ENCODE measurements at regions not wholly inside any gene's neighbourhood (a gene's known extent, or its start where the extent isn't known, plus 50 kb on each side); places are given as distances from the start of the nearest gene placed in this dataset.
"Not testable (repeated sequence)": the region's sequence is repeated elsewhere in the genome, so short reads cannot be mapped to it uniquely, and the experiment has no call there.

DNA sequence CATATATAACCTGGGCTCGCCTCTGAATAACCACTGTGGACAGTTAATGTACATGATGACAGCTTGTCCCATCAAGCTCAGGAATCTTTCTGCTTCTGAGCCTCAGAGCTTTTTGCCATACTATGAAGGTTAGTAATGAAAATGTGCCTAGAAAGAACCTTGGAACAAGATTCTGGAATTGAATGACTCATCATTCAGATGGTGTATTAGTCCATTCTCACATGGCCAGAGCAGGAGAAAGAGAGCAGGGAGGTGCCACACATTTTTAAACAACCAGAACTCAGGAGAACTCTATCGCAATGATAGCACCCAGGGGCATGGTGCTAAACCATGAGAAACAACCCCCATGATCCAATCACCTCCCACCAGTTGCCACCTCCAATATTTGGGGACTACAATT is 542.1 kb downstream of the PRR16 start:
- no peak for DNase-seq (ENCODE audit: low spot score)

GRCh38 chr5:121008041-121008440 is 543.9 kb downstream of the PRR16 start:
- DNase-seq (ENCODE audit: low spot score), result no peak

GRCh38 chr5:121009058-121009457 is 545.0 kb downstream of the PRR16 start:
- no peak for DNase-seq (ENCODE audit: low spot score)

- no peak for DNase-seq (ENCODE audit: low spot score)
These were observed 553.9 kb downstream of the PRR16 start for GRCh38 chr5:121018004-121018403.

GRCh38 chr5:121019106-121019505 is 555.0 kb downstream of the PRR16 start:
- no peak for DNase-seq (ENCODE audit: low spot score)

GRCh38 chr5:121019734-121020133 is 555.6 kb downstream of the PRR16 start:
- DNase-seq (ENCODE audit: low spot score), result no peak

- no peak for DNase-seq (ENCODE audit: low spot score)
These were observed 557.6 kb downstream of the PRR16 start for GRCh38 chr5:121021681-121022080.

GRCh38 chr5:121024416-121025311 is 560.6 kb downstream of the PRR16 start:
- DNase-seq (ENCODE audit: low spot score), result no peak

- no peak for DNase-seq (ENCODE audit: low spot score)
These were observed 561.6 kb downstream of the PRR16 start for GRCh38 chr5:121025671-121026070.

- DNase-seq (ENCODE audit: low spot score), result no peak
These were observed 563.5 kb downstream of the PRR16 start for GRCh38 chr5:121027636-121028035.

DNA sequence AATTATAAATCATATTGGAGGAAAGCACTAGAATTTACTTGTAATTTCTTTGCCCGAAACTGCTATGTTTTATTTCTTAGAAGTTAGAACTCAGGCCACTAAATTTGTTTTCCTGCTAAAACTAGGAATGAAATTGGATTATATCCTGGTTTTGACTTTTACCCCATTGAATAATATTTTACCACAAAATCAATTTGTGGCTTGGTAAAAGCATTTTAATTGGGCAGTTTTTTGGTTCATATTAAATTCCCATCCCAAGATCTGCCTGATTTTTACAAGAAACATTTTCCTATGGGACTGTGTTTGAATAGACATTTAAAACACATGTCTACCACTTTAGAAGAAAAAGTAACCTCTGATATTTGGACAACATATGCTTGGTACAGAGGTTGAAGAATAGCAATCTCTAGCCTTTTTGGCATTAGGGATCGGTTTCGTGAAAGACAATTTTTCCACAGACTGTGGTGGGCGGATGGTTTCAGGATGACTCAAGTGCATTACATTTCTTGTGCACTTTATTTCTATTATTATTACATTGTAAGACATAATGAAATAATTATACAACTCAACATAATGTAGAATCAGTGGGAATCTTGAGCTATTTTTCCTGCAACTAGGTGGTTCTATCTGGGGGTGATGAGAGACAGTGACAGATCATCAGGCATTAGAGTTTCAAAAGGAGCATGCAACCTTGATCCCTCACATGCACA is 565.6 kb downstream of the PRR16 start:
- DNase-seq (ENCODE audit: low spot score), result no peak

- no peak for DNase-seq (ENCODE audit: low spot score)
These were observed 567.4 kb downstream of the PRR16 start for GRCh38 chr5:121031491-121031890.

DNA sequence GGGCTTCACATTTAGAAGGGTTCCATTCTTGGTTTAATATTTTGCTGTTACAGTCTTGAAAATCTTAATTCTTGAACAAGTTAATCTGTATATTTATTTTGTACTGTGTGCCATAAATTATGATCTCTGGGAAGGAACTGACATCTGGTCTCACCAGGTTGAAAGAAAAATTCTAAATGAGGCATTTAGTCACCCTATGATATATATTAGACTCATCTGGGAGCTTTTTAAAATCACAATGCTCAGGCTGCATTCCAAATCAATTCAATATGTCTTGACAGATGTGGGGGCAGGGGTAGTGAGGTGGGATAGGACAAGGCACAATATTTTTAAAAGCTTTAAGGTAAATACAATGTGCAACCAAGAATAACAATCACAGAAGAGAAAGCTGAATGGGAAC is 569.2 kb downstream of the PRR16 start:
- no peak for DNase-seq (ENCODE audit: low spot score)

DNA sequence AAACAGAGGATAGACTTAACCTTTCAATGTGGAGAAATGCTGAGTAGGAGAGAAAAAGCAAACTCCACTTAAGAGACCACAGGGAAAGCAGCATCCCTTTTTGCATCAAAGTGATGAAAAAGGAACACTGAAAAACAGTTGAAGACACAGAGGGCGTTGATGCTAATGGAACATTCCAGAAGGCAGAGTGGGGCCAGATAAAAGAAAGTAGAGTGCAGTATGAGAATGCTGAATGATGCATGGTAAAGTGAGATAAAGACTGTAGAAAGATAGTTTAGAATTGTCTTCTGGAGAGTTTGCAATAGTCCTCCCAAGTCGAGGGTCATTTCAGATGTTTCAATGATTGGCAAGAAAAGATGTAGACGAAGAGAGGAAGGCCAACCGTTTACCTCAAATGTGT is 574.3 kb downstream of the PRR16 start:
- DNase-seq (ENCODE audit: low spot score), result no peak

DNA sequence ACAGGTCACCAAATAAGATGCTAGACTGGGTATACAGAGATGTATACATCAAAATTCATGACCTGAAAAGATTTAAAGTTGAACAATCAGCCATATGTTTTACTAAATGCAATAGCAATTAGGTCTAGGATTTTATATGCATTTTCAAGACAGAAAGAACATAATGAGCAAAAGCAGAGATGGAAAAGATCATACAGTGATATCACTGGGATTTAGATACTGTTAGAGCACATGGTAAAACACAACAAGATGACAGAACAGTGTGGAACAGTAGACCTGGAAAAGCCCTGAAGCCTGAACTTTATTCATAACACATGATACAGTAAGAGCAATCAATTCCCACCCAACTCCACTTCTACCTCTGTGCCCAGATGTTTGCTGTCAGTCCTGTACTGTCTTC is 585.9 kb downstream of the PRR16 start:
- no peak for DNase-seq (ENCODE audit: low spot score)

GRCh38 chr5:121053055-121053985 is 589.2 kb downstream of the PRR16 start:
- no peak for DNase-seq (ENCODE audit: low spot score)

- DNase-seq (ENCODE audit: low spot score), result no peak
These were observed 591.5 kb downstream of the PRR16 start for GRCh38 chr5:121055586-121055985.

- not testable (repeated sequence) for DNase-seq (ENCODE audit: low spot score)
These were observed 600.1 kb downstream of the PRR16 start for GRCh38 chr5:121064241-121064640.

DNA sequence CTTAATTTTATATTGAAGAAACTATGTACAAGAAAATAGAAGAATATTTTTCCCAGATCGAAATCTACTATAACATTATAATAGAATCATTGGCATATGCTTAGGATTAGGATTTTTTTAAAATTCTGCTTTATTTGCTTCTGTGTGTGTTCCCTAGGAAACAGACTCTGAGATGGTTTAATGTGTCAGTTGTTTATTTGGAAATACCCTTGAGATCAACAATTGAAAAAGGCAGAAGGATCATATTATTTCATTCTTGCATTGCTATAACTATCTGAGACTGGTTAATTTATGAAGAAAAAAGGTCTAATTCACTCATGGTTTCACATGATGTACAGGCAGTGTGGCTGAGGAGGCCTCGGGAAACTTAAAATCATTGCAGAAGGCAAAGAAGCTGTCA is 622.6 kb downstream of the PRR16 start:
- no peak for DNase-seq (ENCODE audit: low spot score)

GRCh38 chr5:121087560-121087959 is 623.5 kb downstream of the PRR16 start:
- no peak for DNase-seq (ENCODE audit: low spot score)

DNA sequence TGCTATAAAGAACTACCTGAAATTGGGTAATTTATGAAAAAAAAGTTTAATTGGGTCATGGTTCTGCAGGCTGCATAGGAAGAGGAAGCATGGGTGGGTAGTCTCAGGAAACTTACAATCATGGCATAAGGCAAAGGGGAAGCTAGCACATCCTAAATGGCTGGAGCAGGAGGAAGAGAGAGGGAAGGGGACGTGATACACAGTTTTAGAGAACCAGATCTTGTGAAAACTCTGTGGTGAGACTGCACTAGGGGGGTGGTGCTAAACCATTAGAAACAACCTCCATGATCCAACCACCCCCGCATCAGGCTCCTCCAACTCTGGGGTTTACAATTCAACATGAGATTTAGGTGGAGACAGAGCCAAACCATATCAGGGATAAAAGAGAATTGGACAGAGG is 624.2 kb downstream of the PRR16 start:
- no peak for DNase-seq (ENCODE audit: low spot score)

GRCh38 chr5:121090822-121091221 is 626.7 kb downstream of the PRR16 start:
- DNase-seq (ENCODE audit: low spot score), result no peak
